Tongue (tissue), 1 donor: ENCODE measurements at regions not wholly inside any gene's neighbourhood (a gene's known extent, or its start where the extent isn't known, plus 50 kb on each side); places are given as distances from the start of the nearest gene placed in this dataset.

Experiments used
- DNase-seq: peaks from one replicate; pipeline ENCODE4 v3.0.0-alpha.2; 2015

DNA sequence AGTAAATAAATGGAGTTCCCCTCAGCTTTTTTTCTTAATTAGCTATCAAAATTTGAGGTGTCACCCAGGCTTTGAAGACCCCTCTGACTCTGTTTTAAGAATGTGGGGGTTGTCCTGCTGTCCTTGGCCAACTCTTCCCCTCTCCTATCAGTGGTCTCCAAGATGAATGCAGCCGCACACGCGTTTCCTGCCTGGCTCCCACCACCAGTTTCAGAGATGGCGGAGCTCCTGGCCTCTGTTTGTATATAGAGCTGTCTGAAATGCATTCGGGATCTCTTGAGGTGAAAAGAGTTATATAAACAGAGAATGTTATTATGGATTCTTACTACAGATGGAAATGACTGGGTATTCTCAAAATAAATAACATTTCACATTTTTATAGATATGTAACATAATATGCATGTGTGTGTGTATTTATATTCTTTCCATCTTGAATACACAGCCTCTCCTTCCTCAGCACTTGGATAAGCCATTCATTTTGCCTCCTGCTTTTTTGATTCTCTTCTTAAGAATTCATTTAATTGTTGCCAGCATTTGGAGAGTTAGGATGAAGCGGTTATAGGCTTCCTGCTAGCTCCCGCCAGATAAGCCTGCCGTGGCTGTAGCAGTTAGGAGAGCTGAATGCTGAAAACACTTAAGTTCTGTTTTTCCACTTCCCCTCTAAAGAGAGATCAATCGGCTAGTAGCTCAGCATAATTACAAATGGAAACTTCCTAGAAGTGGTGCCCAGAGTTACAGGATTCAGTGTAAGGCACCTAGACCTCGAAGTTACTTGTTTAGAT, 659.3 kb upstream of the FANCL start:
- DNase-seq, result peak; percentile 19

- DNase-seq, result no peak
Observed at GRCh38 chr2:58899692-58900091, 658.6 kb upstream of the FANCL start.

- DNase-seq, result peak; percentile 33
Observed at GRCh38 chr2:58896638-58897037, 655.5 kb upstream of the FANCL start.

- no peak for DNase-seq
Observed at GRCh38 chr2:58895857-58896256, 654.7 kb upstream of the FANCL start.

DNA sequence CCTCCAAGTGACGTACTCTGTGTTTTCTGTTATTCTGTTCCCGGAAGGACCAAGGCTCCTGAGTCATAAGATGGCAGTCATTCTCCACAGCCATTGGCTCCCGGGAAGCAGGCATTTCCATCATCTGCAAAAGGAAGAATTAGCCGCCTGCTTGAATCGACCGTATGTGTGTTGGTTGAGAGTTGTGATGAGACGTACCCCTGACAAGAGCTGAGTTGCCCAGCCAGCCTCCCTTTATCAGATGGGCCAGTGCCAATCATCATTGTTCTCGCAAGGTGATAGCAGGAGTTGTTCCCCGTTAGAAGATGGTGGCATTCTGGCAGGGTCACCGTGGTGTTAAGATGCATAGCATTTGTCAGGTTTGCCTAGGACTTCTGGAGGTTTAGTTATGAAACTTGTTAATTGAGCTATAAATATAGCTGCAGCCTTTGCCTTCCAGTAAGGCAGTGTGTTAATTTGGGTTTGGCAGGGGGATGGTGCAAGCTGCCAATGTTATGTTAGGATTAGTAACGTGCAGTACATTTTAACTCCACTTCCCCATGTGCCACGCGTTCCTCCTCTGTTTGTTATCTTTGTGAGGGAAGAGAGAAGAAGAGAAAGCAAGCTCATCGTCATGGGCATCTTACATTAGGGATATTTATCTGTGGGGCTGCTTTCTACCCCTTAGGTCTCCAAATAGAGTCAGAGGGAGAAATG, 652.7 kb upstream of the FANCL start:
- DNase-seq, result no peak

DNA sequence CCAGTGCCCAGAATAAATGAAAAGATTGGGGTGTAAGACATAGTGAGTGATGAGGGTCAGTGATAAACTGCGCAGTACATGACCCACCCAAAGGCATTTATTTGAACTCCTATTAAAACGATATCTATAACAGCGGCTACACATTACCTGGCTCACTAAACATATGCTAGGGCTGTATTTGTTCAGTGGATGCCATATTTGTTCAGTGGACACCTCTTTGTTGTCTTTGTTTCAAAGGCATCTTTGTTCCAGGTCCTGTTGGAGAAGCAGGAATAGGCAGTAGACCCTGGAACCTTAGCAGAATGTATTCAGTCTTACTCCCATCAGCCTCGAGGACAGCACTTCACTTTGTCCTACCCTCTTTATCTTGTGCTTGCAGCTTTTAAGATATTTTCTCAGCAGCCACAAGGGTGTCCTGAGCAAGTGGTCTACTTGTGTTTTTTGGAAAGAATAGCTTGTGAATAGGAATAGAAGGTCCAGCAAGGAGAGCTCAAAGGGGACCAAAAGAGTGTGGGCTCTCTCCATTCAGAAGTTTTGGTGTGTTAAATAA, 650.8 kb upstream of the FANCL start:
- DNase-seq, result no peak

GRCh38 chr2:58890865-58891525, 649.9 kb upstream of the FANCL start:
- DNase-seq, result no peak

- DNase-seq, result no peak
Observed at GRCh38 chr2:58886009-58886408, 644.9 kb upstream of the FANCL start.

DNA sequence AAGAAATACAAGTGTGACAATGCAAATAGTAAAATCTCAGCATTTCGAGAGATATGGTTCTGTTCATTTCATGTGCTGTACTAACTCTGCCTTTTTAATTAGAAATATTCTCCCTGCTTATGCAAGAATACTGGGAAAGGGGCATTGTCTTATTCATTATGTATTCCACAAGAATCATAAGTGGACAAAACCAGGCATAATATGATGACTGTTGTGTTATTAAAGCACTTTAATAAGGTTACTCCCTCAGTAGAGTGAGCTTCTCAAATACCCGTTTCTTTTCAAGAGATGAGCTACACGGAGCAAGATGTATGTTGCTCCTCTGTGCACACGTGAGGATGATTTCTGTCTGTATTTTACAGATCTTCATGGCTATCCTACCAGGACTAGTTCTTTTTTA, 638.7 kb upstream of the FANCL start:
- DNase-seq, result no peak

- DNase-seq, result no peak
Observed at GRCh38 chr2:58878778-58879177, 637.7 kb upstream of the FANCL start.

- DNase-seq, result no peak
Observed at GRCh38 chr2:58876126-58876525, 635.0 kb upstream of the FANCL start.

- DNase-seq, result peak; percentile 16
Observed at GRCh38 chr2:58875436-58875835, 634.3 kb upstream of the FANCL start.

DNA sequence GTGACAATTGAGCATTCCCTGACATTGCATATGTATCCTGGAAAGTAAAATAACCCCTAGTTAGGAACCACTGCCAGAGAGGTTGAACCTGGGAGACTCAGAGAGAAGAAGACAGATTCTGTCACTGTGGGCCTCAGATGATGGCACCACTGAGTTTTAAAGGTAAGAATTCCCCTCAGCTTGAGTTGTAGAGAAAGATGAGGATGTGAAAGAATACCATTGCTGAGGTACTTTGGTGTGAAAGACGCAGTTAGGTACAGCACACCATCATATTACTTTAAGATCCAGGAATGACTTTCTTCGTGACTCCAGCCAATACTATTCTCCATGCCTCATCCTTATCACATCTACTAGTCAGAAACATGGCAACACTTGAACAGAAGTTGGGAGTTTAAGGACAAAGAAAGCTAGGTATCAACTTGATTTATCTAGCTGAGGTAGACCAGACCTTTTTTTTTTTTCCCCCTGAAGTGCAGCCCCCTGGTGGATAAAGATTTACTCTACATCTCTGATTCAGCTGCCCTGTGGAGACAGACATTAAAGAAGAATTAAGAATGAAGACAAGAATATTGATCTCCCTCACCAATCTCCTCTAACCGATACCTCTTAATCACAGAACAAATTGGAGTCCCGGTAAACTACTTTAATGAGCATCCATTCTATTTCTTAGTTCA, 630.5 kb upstream of the FANCL start:
- no peak for DNase-seq

DNA sequence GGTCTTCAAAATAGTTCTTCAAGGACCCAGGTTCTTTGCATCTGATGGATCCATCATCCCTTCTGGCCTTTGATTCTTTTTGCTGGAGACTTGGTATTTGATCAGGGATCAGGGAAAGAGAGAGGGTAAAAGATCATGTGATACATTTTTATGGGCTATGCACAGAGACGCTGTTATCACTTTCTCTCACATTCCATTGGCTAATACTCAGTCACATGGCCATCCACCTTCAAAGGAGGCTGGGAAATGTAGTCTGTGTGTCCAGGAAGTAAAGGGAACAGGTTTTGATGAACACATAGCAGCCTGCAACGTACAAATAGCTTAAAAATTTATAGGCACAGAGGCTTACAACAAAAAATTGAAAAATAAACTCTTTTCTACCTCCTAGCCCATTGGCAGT, 629.6 kb upstream of the FANCL start:
- DNase-seq, result no peak

GRCh38 chr2:58866946-58867345, 625.8 kb upstream of the FANCL start:
- no peak for DNase-seq

- no peak for DNase-seq
Observed at GRCh38 chr2:58866527-58866926, 625.4 kb upstream of the FANCL start.

GRCh38 chr2:58866040-58866439, 624.9 kb upstream of the FANCL start:
- DNase-seq, result no peak

DNA sequence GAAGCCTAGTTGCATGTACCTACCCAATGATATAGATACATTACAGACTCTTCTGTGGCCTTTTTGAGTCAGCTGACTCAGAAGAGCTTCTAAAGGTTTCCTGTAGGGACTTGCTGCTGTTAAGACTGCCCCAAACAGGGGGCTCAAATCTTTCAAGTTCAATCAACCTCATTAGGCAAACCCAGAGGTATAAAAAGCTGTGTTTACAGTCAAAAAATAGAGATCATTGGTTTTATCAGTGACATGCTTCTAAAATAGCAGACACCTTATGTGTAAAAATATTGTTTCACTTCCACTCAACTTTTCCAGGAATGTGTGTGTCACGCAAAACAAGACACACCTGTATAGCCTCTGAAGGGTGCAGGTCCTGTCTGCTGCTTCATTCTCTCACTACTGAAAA, 624.3 kb upstream of the FANCL start:
- DNase-seq, result no peak

DNA sequence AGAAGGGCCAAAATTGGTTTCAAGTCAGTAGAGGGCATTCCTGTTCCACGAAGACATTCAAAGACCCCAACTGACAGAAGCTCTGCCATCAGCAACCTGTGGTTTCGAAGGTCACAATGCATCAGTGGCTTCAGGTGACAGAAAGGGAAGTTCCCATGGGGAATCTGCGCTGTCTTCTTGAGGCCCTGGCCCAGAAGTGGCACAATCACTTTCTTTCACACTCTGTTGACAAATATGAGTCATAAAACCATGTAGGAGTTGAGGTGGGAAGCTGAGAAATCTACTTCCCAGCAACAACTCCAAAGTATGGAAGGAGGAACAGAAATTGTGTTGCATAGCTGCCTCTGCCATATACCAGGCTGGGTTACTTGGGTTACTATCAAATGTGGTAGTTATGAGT, 621.1 kb upstream of the FANCL start:
- DNase-seq, result no peak

DNA sequence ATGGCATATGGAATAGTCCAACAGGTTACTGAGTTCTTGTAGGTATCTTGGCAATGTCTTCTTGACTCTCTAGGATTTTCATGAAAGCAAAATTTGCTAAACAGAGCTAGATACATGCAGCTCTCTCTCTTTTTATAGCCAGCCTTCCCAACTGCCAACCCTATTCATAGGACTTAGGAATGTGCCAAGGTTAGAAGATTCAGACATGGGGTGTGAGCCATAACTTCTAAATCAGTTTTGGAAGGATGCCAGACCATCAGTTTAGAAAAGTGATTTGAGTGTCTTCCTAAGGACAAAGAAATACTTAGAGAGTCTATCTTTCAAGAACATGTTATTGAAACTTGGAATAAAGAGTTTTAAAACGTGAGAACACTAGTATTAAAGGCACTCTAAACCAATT, 619.5 kb upstream of the FANCL start:
- DNase-seq, result no peak

DNA sequence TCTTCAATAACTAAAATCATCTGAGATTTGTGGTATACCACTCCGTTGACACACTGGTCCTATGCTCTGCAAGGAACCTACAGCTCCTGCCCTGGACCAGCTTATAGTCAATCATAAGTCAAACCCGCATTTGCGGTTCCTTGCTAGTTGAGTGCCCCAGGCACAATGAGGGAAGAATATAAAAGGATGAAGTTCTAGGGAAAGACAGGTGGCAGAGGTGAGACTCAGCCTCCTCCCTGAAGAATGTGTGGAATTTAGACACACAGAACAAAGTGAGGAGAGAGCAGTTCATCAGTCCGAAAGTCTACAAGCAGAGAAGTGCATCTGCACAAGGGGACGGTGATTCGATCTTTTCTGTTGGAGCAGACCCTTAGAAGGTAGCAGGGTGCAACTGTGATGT, 615.0 kb upstream of the FANCL start:
- DNase-seq, result no peak

GRCh38 chr2:58853420-58853819, 612.3 kb upstream of the FANCL start:
- DNase-seq, result peak; percentile 12

DNA sequence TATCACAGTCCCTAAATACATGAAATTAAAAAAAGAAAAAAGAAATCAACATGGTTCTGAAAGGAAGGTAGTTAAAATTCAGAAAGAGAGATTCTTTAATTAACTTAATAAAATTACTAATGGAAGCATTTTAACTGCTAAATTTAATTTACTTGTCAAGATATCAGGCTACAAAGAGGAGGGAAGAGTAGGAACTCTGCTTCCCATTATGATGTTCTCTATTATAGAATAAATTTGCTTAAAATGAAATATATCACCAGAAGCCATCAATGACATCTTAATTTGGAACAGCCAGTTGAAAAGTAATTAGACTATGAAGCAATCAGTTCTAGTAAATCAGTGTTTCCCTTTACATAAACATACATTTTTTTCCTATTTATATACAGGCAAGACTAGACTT, 611.8 kb upstream of the FANCL start:
- DNase-seq, result no peak
